ENCODE measurements at regions not wholly inside any gene's neighbourhood (a gene's known extent, or its start where the extent isn't known, plus 50 kb on each side); places are given as distances from the start of the nearest gene placed in this dataset.

DNA sequence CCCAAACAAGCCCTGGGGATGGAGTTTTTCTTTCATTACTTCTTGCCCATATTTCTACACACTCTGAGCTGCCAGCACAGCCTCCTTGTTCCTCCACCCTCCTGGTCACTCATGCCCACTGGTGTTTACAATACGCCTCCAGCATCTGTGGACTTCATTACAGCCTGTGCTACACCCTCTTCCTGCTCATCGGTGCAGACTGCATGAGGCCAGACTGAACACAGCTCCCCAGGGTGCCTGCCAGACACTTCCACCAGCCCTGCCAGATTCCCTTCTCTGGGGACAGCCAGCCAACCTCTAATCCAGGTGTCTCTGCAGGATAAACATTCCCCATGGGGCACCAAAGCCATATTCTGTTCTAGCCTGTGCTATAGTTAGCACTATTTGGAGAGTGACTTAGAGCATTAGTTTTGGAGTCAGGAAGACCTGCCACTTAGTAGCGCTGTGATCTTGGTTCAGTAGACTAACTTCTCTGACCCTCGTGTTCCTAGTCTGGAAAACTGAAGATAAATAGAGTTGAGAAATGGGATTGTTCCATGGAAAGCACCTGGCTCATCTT lies 163.8 kb upstream of the KLF4 start:
- no peak for DNase-seq

DNA sequence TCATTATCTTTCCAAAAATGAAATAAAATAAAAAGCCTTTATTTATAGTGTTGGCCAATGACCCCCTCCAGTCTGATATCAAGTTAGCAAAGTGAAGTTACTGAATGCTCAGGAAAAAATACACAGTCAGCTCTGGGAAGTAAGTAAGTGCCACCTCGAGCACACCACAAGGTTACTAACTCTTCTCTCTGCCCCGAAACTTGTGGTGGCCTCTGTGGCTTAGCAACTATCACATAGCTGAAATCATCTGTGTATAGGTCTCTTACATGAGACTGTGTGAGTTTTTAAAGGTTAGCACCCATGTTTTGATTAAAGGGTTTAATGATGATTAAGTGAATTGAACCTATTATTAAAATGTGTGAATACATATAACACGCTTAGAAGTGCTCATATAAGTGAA lies 161.4 kb upstream of the KLF4 start:
- DNase-seq = no peak

DNA sequence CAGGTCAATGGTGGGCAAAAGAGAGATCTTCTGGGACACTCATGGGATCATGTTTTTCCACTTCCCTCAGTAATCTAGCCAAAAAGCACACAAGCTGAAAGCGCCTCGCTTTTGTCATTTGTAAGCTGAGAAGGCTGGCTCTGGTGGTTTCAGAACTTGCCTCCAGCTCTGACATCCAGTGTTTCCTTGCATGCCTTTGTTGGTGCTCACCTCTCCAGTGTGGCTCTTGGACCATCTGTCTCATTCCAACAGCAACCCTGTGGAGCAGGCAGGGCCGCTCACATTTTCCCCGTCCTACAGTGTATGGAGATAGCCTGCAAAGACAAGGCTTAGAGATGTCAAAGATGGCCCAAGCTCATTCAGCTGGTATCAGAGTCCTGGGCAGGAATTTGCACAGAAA lies 160.8 kb upstream of the KLF4 start:
- no peak for DNase-seq

DNA sequence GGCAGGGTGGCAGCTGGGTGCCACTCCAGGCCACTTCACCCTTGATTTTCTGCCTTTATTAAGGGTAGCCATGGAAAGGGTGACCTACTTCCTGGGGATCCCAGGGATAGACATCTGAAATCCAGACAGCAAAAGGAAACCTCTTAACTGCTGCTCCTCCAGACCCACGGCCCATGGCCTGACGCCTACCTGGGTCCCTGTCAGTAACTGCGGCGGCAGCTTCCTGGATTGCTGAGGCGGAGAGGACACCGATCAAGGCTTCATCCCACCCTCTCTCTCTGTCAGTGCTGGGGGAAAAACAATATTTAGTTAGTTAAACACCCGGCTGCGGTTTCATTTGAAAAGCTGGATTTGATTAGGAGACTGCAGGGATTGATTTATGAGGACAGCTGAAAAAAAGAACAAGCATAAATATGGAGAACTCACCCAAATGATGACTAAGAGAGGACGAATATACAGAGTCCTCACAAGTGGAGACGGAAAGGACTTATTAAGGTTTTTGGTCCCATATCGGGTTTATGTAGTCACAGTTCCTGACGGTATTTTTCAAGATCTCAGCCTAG lies 158.7 kb upstream of the KLF4 start:
- DNase-seq = no peak

DNA sequence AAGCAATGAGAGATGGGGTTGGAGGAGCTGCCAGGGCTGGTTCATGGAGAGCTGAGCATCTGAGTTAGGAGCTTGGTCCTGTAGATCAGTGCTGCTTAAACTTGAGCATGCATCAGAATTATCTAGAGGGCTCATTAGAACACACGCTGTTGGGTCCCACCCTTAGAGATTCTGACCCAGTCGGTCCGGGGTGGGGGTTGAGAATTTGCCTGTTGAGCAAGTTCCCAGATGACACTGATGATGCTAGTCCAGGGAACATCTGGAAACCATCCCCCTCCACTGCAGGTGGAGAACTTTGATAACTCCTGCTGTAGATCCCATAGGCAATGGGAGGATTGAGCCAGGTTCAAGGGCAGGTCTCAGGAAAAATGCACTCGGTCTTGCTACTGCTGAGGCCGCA lies 158.0 kb upstream of the KLF4 start:
- no peak for DNase-seq

DNA sequence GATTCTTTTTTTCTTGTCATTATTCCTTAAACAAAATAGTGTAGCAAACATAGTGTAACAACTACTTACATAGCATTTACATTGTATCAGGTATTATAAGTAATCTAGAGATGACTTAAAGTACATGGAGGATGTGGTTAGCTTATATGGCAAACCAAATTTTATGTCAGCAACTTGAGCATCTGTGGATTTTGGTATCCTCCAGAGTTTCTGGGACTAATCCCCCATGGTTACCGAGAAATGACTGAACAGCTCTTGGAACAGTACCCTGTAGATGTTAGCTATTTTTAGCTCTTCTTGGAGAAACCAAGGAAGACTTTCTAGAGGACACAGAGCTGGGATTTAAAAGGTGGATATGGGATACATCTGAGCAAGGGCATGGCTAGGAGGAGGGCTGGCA lies 157.6 kb upstream of the KLF4 start:
- DNase-seq = no peak

DNA sequence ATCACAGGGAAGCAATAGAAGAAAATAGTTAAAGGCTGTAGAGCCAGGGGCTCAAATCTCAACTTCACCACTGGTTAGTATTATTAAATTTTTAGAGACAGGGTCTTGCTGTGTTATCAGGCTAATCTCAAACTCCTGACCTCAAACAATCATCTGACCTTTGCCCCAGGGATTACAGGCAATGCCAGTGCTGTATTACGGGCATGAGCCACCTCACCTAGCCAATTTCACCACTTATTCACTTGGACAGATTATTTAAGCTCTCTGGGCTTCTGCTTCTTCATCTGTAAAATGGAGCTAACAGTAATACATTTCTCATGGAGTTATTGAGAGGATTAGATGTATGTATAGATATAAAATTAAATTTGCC lies 155.9 kb upstream of the KLF4 start:
- DNase-seq = no peak

DNA sequence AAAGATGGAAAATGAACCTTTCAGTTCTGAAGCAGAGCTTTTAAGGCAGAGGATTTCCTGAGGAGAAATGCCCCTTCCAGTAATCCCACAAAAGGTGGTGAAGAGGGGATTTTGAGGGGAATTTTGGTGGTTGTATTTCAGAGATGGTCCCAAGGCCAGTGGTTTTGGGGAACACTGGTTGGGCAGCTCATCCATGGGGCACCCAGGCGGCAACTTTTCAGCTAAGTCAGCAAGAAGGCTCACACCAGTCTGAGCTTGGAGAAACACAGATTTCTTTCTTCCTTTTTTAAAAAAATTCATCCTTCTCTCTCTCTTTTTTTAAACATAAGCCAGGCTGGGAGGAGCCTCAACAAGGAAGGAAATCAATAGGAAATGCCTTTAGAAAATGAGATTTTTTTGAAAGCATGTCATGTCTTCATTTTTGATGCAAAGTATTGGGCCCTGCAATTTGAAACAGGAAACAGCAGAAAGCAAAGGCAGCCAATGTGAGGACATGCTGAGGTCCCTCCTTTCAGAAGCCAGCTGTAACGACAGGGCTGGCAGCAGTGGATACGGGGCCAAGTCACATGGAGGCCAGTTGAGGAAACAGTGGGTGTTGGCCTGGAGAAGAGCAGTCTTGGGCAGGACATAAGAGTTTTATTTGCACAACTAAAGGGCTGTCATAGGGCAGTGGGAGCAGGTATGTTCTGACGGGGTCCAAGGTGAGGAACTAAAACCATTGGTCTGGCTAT lies 155.3 kb upstream of the KLF4 start:
- no peak for DNase-seq

DNA sequence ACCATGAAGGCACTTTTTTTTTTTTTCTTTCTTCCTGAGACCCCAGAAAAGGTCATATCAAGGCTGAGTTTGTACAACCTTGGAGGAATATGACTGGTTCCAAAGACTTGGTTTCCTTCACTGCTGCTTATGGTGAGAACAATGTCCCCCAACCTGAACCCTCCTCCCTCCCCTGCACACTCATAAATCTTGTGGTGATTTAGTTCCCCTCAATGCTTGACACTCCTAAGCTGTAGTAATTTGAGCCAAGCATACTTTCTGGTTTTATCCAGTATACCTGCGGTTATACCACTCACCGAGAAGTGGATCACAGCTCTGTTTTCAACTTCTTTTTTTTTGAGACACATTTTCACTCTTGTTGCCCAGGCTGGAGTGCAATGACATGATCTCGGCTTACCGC lies 149.9 kb upstream of the KLF4 start:
- no peak for DNase-seq

DNA sequence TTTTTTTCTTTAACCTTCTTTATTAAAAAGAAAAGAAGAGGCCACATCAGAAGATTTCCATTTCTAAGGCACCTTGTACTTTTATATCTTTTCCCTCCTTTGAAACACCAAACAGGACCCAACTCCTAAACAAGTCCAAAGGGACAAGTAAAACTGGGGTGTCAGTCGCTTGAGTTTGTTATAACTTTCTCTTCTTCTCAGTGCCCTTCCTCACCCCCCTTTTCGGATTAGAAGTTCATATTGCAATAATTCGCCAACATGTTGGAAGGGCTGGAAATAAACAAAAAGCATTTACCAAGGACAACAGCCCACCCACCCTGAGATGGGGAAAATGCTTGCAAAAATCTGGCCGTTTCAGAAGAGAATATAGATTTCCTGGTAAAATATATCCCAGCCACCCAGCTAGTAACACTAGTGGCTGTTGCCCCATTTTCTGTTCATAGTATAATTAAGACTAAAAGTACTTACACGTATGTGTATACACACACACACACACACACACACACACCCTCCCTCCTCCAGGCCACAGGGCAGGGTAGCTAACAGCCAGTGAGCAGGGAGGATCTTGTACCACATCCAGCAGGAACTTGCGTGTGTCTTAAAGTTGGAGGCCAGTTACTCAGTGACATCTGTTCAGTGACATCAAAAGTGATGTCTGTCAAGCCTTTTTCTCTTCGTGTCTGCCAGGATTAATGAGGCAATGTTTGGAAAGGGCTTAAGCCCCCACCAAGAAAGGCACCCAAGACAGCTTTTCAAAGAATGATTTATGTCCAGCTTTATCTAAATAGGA lies 149.1 kb upstream of the KLF4 start:
- DNase-seq = peak in 1 of 5 experiments; percentile 4

DNA sequence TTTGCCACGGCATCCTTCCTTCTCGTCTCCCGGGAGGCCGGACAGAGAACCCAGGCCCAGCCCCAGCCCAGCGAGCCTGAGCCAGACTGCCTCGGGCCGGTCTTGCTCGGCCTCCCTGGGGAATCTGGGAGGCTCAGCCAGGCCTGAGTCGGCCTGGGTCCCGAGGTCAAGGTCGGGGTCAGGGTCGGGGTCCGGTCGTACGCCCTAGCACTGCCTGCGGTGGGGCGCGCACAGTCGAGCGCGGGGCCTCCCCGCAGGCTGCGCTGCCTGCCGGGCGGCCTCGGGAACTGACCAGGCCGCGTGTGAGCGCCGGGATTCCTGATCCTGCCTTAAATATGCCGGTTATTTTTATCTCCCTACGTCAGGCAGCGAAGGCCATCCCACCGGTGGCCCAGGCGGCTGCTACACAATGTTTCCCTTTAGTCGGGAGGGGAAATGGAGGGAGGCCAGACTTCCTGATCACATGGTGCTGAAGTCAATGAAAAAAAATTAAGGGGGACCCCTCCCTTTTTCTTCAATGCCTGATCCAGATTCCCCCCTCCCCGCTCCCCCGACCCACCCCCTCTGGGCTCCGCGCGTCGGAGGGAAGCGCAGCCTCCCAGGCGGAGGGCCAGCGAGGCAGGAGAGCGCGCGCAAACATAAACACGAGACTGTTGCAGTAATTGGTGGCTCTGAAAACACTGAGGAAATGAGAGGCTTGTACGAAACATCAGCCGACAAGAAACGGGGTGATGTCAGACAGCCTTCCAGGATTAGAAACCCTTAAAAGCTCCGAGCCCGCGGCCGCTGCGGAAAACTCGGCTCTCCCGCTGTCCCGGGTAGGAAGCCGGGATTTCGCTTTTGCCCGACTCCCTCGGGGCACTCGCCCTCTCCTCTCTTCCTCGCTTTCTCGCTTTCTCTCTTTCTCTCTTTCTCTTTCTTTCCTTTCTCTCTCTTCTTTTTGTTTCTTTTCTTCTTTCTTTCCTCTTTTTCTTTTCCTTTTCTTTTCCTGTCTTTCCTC lies 148.2 kb upstream of the KLF4 start:
- DNase-seq = peak in 1 of 5 experiments; percentile 7

DNA sequence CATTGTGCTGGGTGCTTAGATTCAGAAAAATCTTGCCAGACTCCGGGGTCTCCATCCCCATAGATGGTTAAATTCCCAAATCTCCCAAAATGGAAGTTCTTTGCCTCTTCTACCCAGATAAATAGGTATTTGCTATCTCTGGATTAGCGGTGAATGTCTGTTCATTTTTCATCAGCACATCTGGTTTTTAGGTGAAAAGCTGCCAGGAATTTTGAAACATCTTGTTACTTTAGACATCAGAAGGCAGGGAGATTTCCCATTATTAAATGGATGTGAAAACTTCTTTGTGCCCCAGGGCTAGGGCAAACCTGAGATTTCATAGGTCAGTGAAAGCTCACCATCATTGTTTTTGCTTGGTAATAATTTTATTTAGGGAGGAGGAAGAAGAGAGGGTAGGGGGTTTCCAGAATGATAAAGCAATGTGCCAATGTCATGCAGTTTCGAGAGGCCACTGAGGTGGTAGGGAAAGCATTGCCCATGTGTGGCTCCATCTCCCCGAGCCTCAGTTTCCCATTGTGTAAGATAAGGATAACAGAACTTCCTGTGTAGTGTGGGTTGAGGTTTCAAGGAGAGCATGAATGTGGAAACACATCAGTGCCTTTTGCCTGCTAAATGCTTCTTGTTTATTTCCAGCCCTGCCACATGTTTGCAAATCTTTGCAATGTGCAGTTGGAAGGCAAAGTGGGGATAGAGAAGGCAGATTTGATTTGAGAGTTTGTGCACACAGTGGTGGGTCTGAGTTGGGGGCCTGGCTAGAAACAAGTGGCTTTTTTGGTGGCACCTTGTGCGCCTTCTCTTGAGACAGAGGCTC lies 147.2 kb upstream of the KLF4 start:
- DNase-seq = no peak

DNA sequence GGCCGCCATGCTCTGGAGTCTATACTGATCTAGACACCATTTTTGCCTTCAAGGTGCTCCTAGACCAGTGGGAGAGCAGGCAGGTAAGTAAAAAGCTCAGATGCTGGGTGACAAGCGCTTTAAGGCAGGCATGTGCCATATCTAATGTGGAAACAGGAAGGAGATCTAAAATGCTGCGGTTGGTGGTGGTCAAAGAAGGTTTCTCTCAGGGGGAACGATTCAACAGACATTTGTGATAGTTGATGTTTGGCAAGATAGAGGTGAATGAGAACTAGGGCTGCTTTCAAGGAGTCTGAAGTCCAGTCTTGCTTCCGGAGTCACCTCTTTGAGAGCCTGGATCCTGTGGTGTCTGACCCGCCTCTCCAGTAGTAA lies 146.2 kb upstream of the KLF4 start:
- DNase-seq = no peak

DNA sequence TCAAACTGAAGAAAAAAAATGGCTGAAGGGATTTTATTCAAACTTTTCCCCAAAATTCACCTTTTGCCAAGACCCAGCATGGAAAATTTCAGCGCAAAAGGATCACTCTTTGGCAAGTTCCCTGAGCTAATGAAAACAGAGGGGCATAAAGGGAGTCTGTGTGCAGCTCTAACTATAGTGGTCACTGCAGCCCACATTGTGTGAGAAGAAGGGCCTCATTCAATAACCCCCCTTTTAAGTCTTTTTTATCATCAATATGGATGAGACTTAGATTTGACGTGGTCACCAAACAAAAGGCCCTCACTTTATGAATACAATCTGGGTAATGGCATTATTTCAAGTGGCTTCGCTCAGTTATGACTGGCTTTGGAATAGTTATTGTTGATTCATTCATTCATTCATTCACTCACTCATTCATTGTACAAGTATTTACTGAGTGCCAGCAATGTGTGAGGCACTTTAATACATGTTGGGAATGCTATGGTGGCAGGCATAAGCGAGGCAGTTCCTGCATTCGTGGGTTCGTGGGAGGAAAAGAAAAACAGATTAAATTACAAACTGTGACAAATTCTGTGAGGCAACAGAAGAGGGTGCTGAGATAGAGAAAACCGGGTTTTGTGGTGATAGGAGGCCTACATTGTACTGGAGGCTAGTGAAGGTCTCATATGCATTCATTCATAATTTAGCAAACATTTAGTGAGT lies 145.7 kb upstream of the KLF4 start:
- DNase-seq = no peak

DNA sequence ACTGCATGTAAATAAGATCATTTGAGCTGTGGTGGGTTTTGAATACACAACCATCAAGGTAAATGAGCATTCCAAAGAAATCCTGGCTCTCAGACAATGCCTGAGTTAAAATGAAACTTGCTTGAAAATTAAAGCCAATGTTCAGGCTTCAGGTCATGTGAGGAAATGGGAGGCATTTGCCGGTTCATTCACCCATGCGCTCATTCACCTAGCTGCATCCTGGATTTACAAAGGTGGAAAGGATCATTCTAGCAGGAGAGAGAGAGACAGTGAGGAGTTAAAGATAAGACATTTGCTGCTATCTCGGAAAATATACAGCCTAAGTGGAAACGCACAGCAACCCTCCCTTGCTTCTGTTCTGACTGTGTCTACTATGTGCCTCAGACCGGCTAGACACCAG lies 143.8 kb upstream of the KLF4 start:
- DNase-seq = no peak

DNA sequence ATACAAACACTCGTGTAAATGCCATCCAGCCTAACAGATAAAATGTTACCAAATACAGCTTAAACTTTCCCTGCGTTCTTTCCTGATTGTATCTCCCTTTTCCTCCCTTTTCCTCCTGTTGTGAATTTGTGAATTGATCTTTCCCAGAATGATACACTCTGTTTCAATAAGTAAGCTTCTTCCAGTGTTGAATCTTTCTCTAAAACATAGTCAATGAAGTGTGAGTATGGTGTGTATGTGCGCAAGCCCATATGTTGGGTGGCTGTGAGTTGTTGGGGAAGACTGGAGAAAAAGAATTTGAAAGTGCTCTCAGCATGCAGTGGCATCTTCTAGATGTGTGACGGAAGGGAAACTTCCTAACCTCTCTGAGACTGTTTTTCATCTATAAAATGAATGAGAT lies 143.1 kb upstream of the KLF4 start:
- no peak for DNase-seq

DNA sequence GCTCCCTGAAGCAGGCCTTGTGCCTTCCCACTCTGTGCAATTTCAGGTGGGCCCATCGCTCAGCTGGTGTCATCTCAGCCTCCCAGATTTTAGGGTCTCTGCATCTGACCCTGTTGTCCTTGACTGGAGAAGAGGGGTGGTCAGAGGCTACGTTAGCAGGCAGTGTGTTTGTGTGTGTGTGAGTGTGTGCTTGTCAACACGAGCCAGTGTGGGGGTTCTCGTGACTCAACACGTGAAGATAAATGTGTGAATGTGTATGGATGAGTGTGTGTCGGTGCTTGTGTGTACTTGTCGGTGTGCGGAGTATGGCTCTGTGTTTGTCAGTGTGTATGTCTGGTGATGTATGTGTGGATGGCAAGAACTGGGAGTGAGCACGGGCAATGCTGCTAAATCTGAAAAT lies 142.6 kb upstream of the KLF4 start:
- DNase-seq = no peak

DNA sequence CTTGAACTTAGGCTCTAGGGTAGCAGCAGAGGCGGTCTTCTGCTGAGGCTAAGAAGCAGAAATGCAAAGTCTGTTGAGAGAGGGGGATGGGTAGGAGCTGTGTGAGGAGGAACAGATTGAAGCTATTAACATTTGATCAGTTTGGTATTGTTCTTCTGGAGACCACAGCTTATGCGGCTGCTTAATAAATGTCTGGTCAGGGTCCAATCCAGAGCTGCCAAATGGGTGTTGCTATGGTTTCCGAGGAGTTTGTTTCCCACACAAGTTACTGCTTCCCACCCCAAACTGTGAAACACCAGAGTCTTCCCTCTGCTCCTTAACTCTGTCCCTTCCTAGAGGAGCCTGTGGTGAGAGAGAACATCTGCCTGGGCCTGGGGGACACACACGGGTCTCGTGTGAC lies 142.2 kb upstream of the KLF4 start:
- no peak for DNase-seq

DNA sequence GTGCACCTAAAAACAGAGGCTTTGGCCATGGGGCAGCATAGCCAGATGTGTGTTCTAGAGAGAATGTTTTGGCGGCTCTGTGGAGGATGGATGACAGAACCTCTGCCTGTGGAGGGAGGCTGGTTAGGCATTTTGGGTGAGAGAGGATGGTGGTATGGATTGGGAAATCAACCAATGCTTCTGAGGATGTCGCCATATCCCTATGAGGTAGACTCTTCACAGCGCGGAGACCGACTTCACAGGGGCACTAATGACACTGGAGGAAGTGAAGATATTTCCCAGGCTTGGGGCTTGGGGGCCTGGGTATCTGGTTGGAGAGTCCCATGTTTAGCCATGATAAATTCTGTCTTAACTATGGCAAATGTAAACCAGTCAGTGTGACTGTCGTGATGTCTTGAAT lies 140.6 kb upstream of the KLF4 start:
- DNase-seq = no peak

DNA sequence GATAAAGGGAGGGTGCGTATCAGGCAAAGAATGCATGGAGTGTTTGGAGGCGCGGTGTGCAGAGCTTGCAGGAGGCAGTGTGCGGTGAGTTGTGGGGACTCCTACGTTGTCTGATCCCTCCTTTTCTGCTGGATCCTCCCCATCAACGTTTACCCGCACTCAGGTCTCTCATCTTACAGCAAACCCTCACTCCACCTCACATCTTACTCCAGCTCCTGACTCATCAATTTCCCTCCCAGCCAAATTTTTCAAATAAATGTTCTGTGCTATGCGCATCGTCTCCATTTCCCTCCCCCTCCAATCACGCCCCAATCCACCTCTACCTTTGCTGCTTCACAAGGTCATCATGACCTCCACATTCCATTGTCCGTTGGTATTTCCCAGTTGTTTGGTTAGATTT lies 138.9 kb upstream of the KLF4 start:
- DNase-seq = no peak

DNA sequence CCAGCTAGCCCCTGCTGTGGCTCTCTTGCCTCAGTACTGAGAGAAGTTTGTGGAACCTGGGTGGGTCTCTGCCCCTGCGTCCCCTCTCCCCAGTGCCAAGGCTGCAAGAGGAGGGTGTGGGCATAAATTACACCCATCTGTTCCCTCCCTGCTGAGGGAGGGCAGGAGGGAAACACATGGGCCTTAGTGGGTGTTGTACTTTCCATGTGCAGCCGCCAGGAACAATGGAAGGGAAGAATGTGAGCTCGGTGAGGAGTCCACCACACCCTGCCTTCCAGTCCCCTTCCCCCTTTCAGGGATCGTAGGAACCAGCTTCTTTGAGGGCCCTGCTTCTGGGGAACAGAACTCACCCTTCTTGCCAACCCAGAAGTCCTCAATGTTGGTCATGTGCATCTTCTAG lies 138.2 kb upstream of the KLF4 start:
- no peak for DNase-seq
